ENCODE measurements at regions not wholly inside any gene's neighbourhood (a gene's known extent, or its start where the extent isn't known, plus 50 kb on each side); places are given as distances from the start of the nearest gene placed in this dataset.

DNA sequence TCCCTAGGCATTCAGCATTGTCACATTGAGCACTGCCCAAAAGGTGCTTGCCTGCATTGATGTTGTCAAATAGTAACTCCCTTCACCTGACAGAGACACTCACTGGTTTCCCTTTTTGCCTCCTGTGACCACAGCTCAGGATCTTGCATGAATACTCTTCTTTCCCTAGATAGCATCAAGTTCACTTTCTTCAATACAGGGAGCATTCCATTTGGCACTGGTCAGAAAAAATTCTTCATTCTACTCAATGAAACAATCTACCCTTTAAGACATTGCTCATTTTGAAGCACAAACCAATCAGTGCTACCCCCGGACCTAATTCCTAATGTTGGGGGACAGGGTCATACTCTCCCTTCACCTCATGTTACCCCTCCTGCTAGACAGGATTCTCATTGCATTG, 319.0 kb upstream of the SNX7 start:
- H4K20me1 ChIP-seq (ENCODE audit: insufficient read depth) = no peaks in the 10 kb centered on the region
- TF ChIP-seq CHD2 (IDR thresholded peaks at IDR 0.05; ENCODE audit: low read length, partially characterized antibody) = no peak
- H3K36me3 ChIP-seq (replicated peaks in 1 of 2; ENCODE audit: control insufficient read depth in 1 of 2, insufficient read depth in 2 of 2, low read length in 1 of 2) = no peaks in the 10 kb centered on the region
- H3K27ac ChIP-seq (ENCODE audit: low read depth in 2 of 2, low read length in 1 of 2) = no peak overlapping the region
- no peaks in the 10 kb centered on the region for H3K4me1 ChIP-seq (ENCODE audit: control insufficient read depth in 1 of 2, insufficient read depth in 2 of 2, low read depth in 1 of 2, low read length in 1 of 2)
- no peaks in the 10 kb centered on the region for H3K9me2 ChIP-seq
- H3K4me3 ChIP-seq (ENCODE audit: low read depth in 2 of 2, low read length in 1 of 2) = no peak overlapping the region
- H3K9ac ChIP-seq = no peak overlapping the region
- ChIA-PET CTCF (no interaction called here), POLR2A (no interaction called here)
- no peak overlapping the region for H2AFZ ChIP-seq (ENCODE audit: low read depth)
- H3F3A ChIP-seq (replicated peaks; ENCODE audit: insufficient read depth) = peaks cover 16% of the 10 kb centered on the region
- 38% methylated on average over 1 of the region's 1 CpG for WGBS (ENCODE audit: low lambda C conversion rate)
- no peaks in the 10 kb centered on the region for H3K27me3 ChIP-seq (ENCODE audit: insufficient read depth)
- no peak for DNase-seq
- H3K9me3 ChIP-seq = no peaks in the 10 kb centered on the region
- H3K4me2 ChIP-seq = 0 out of 2 replicates have a peak overlapping the region, but pooled peaks have one; percentile 17
- H3K79me2 ChIP-seq (ENCODE audit: insufficient read depth) = no peaks in the 10 kb centered on the region

GRCh38 chr1:98340511-98340910, 321.0 kb upstream of the SNX7 start:
- no peaks in the 10 kb centered on the region for H3K9me3 ChIP-seq
- H2AFZ ChIP-seq (ENCODE audit: low read depth) = no peak overlapping the region
- H3K4me2 ChIP-seq = no peak overlapping the region
- peaks cover 16% of the 10 kb centered on the region for H3F3A ChIP-seq (replicated peaks; ENCODE audit: insufficient read depth)
- H3K79me2 ChIP-seq (ENCODE audit: insufficient read depth) = no peaks in the 10 kb centered on the region
- no peaks in the 10 kb centered on the region for H3K27me3 ChIP-seq (ENCODE audit: insufficient read depth)
- CTCF ChIA-PET = no interaction called here
- no peaks in the 10 kb centered on the region for H3K9me2 ChIP-seq
- no peaks in the 10 kb centered on the region for H4K20me1 ChIP-seq (ENCODE audit: insufficient read depth)
- no peak for DNase-seq
- POLR2A ChIA-PET = no interaction called here
- WGBS (ENCODE audit: low lambda C conversion rate) = 86% methylated on average over 4 of the region's 4 CpGs
- H3K9ac ChIP-seq = no peak overlapping the region
- H3K4me1 ChIP-seq (ENCODE audit: control insufficient read depth in 1 of 2, insufficient read depth in 2 of 2, low read depth in 1 of 2, low read length in 1 of 2) = no peaks in the 10 kb centered on the region
- no peak overlapping the region for H3K4me3 ChIP-seq (ENCODE audit: low read depth in 2 of 2, low read length in 1 of 2)
- H3K36me3 ChIP-seq (replicated peaks in 1 of 2; ENCODE audit: control insufficient read depth in 1 of 2, insufficient read depth in 2 of 2, low read length in 1 of 2) = no peaks in the 10 kb centered on the region
- no peak overlapping the region for H3K27ac ChIP-seq (ENCODE audit: low read depth in 2 of 2, low read length in 1 of 2)
- no peak for TF ChIP-seq CTCF (IDR thresholded peaks at IDR 0.05)

DNA sequence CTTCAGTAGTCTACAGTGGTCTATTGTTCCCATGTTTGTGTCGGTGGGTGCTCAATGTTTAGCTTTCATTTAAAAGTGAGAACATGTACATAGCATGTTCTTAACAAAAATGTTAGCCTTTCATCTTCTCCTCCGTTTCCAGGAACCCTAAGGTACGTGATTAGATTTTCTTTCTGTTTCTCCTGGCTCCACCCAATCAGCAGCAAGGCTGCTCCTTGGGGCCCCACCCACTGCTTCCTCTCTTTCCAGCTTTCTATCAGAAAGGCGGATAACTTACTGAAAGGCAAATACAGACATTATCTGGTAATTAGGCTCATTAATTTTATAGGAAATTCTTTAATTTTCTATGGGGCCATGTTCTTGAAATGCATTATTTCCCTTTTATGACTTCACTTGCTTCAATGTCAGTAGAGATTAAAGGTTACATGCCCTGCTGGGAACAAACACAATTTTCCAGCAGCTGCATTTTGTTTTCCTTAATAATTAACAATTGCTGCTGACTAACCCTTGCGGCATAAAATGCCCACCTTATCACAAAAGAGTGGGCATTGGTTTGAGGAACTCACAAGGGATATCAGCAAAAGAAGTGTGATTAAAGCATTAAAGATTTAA, 324.9 kb upstream of the SNX7 start:
- H3K27ac ChIP-seq (ENCODE audit: low read depth in 2 of 2, low read length in 1 of 2) = no peak overlapping the region
- no peaks in the 10 kb centered on the region for H4K20me1 ChIP-seq (ENCODE audit: insufficient read depth)
- TF ChIP-seq, protein P1, sequence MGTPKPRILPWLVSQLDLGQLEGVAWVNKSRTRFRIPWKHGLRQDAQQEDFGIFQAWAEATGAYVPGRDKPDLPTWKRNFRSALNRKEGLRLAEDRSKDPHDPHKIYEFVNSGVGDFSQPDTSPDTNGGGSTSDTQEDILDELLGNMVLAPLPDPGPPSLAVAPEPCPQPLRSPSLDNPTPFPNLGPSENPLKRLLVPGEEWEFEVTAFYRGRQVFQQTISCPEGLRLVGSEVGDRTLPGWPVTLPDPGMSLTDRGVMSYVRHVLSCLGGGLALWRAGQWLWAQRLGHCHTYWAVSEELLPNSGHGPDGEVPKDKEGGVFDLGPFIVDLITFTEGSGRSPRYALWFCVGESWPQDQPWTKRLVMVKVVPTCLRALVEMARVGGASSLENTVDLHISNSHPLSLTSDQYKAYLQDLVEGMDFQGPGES (IDR thresholded peaks at IDR 0.05; ENCODE audit: low read depth, low read length) = no peak
- TF ChIP-seq EZH2phosphoT487 (IDR thresholded peaks at IDR 0.05; ENCODE audit: borderline replicate concordance, low read depth) (no peak), CHD2 (IDR thresholded peaks at IDR 0.05; ENCODE audit: low read length, partially characterized antibody) (no peak), SIN3A (IDR thresholded peaks at IDR 0.05; ENCODE audit: borderline replicate concordance, low read depth, low read length) (no peak), JUND (IDR thresholded peaks at IDR 0.05) (no peak), YY1 (IDR thresholded peaks at IDR 0.05; ENCODE audit: low read depth) (no peak), EP300 (IDR thresholded peaks at IDR 0.05; ENCODE audit: borderline replicate concordance in 1 of 2, low read depth in 1 of 2, low read length in 1 of 2) (no peak), RFX5 (IDR thresholded peaks at IDR 0.05; ENCODE audit: low read length) (no peak), NRF1 (IDR thresholded peaks at IDR 0.05; ENCODE audit: low read depth, low read length) (no peak), REST (IDR thresholded peaks at IDR 0.05; ENCODE audit: low read depth, low read length) (no peak), NFIC (IDR thresholded peaks at IDR 0.05; ENCODE audit: borderline replicate concordance) (no peak)
- H3K36me3 ChIP-seq (replicated peaks in 1 of 2; ENCODE audit: control insufficient read depth in 1 of 2, insufficient read depth in 2 of 2, low read length in 1 of 2) = no peaks in the 10 kb centered on the region
- no peaks in the 10 kb centered on the region for H3K9me3 ChIP-seq
- H3K79me2 ChIP-seq (ENCODE audit: insufficient read depth) = no peaks in the 10 kb centered on the region
- H3K4me3 ChIP-seq (ENCODE audit: low read depth in 2 of 2, low read length in 1 of 2) = no peak overlapping the region
- DNase-seq = no peak
- H3K27me3 ChIP-seq (ENCODE audit: insufficient read depth) = no peaks in the 10 kb centered on the region
- H3K9me2 ChIP-seq = no peaks in the 10 kb centered on the region
- 79% methylated on average over 5 of the region's 5 CpGs for WGBS (ENCODE audit: low lambda C conversion rate)
- no peaks in the 10 kb centered on the region; a peak in 1 of 4 replicates for H3K4me1 ChIP-seq (ENCODE audit: control insufficient read depth in 1 of 2, insufficient read depth in 2 of 2, low read depth in 1 of 2, low read length in 1 of 2)
- no peak overlapping the region for H3K9ac ChIP-seq
- no peak overlapping the region for H2AFZ ChIP-seq (ENCODE audit: low read depth)
- H3F3A ChIP-seq (replicated peaks; ENCODE audit: insufficient read depth) = peaks cover 4% of the 10 kb centered on the region
- no peak overlapping the region for H3K4me2 ChIP-seq
- POLR2A ChIA-PET = no interaction called here
- CTCF ChIA-PET = interaction anchor here (1.4 kb wide), 1 partner anchor 12 kb away, joined by 3 read pairs; no protein-coding TSS in a partner anchor
